Tibial nerve (tissue), 4 donors: ENCODE measurements at regions not wholly inside any gene's neighbourhood (a gene's known extent, or its start where the extent isn't known, plus 50 kb on each side); places are given as distances from the start of the nearest gene placed in this dataset.

Experiments
- CTCF ChIP-seq, 5 experiments: fragments of 200-600 bp in 3 of 5; fragments of 450-650 bp in 2 of 5; sonication (generic) in 3 of 5; IDR thresholded peaks; one replicate each; pipeline ENCODE4 v1.5.1; 2016 to 2019; ENCODE audit warnings: antibody characterized with exemption in 5 of 5, mild to moderate bottlenecking in 3 of 5, moderate library complexity in 2 of 5
- EP300 ChIP-seq, 2 donors: sonication (generic); formaldehyde crosslinking; IDR thresholded peaks; one replicate each; pipeline ENCODE4 v1.6.1; 2017; ENCODE audit warnings: antibody characterized with exemption in 2 of 2, mild to moderate bottlenecking in 1 of 2
- POLR2A ChIP-seq, 2 donors: fragments of 450-650 bp; IDR thresholded peaks; one replicate each; pipeline ENCODE4 v1.6.1; 2017; ENCODE audit warnings: antibody characterized with exemption in 2 of 2, mild to moderate bottlenecking in 2 of 2, moderate library complexity in 2 of 2

GRCh38 chr6:170073846-170074245 lies 217.0 kb downstream of the DLL1 start:
- TF ChIP-seq CTCF (IDR thresholded peaks at IDR 0.05) (no peak), POLR2A (IDR thresholded peaks at IDR 0.05) (no peak), EP300 (IDR thresholded peaks at IDR 0.05) (no peak)
